Lung (tissue), 11 donors: ENCODE measurements at regions not wholly inside any gene's neighbourhood (a gene's known extent, or its start where the extent isn't known, plus 50 kb on each side); places are given as distances from the start of the nearest gene placed in this dataset.
A peak's percentile ranks its signal among the peaks of the same experiment; 100 is the strongest.

Experiments
- ATAC-seq: fragments of 200-7000 bp; cut with Tn5 transposase; one replicate; pipeline ENCODE4 v1.9.1; 2020; ENCODE audit warnings: moderate number of reproducible peaks; ENCODE audit not compliant: insufficient read depth, low FRiP score
- DNase-seq, 3 donors: peaks; one replicate each; pipeline ENCODE4 v3.0.0-alpha.2; 2013 to 2017
- H3K27ac ChIP-seq, 2 donors: one replicate each; pipeline ENCODE4 v1.5.1; 2013; ENCODE audit warnings: mild to moderate bottlenecking in 2 of 2, moderate library complexity in 2 of 2, control low read depth in 1 of 2, inconsistent platforms in 1 of 2, low read depth in 1 of 2, low read length in 1 of 2
- H3K27me3 ChIP-seq, 3 donors: one replicate each; pipeline ENCODE4 v1.5.1; 2013; ENCODE audit warnings: low read length in 2 of 3; ENCODE audit not compliant: control insufficient read depth in 3 of 3, insufficient read depth in 3 of 3
- H3K36me3 ChIP-seq, 4 donors: one replicate each; pipeline ENCODE4 v1.5.1; 2013; ENCODE audit warnings: low read length in 4 of 4, mild to moderate bottlenecking in 1 of 4, moderate library complexity in 1 of 4; ENCODE audit not compliant: control insufficient read depth in 4 of 4, insufficient read depth in 4 of 4
- H3K4me1 ChIP-seq, 5 donors: one replicate each; pipeline ENCODE4 v1.5.1; 2013; ENCODE audit warnings: low read length in 5 of 5, mild to moderate bottlenecking in 2 of 5, moderate library complexity in 1 of 5; ENCODE audit not compliant: control insufficient read depth in 5 of 5, insufficient read depth in 5 of 5
- H3K4me3 ChIP-seq: one replicate; pipeline ENCODE4 v1.5.1; 2013; ENCODE audit warnings: mild to moderate bottlenecking, control low read depth, moderate library complexity
- H3K9ac ChIP-seq, 2 donors: one replicate each; pipeline ENCODE4 v1.5.1; 2013; ENCODE audit warnings: low read length in 2 of 2, control low read depth in 1 of 2; ENCODE audit not compliant: insufficient read depth in 1 of 2
- H3K9me3 ChIP-seq, 4 donors: one replicate each; pipeline ENCODE4 v1.5.1; 2013; ENCODE audit warnings: low read length in 3 of 4, mild to moderate bottlenecking in 1 of 4, moderate library complexity in 1 of 4; ENCODE audit not compliant: control insufficient read depth in 4 of 4, insufficient read depth in 3 of 4
- CTCF ChIP-seq: IDR thresholded peaks from 2 replicates; pipeline ENCODE4 v1.5.1; 2012; ENCODE audit warnings: mild to moderate bottlenecking; ENCODE audit errors: control extremely low read depth, extremely low read depth
- WGBS, 2 donors: extraction: QIAGEN DNeasy Blood & Tissue Kit; methylation state at CpG; one replicate each; pipeline ENCODE4 v1.1.7; 2013; 5-methylcytosine and 5-hydroxymethylcytosine counted together
- donor health status: control.
- donor health status: control.
- donor health status: Bipolar disorder and iron deficiency.
- donor health status: healthy.
- donor health status: DM: yes; HTN: yes; CAD: no.

GRCh38 chr2:145692971-145693478 lies 1173.1 kb upstream of the ZEB2 start:
- H3K9me3 ChIP-seq: no peaks in the 10 kb centered on the region
- 35 to 52% methylated on average over 3 of the region's 3 CpGs for WGBS, 2 donors
- TF ChIP-seq CTCF: no peak
- H3K27me3 ChIP-seq: no peaks in the 10 kb centered on the region
- ATAC-seq (peak; percentile 84), DNase-seq (no peak)
- no peak overlapping the region for H3K9ac ChIP-seq
- no peak overlapping the region for H3K4me3 ChIP-seq
- H3K4me1 ChIP-seq: no peaks in the 10 kb centered on the region
- no peak overlapping the region for H3K27ac ChIP-seq
- no peaks in the 10 kb centered on the region for H3K36me3 ChIP-seq

DNA sequence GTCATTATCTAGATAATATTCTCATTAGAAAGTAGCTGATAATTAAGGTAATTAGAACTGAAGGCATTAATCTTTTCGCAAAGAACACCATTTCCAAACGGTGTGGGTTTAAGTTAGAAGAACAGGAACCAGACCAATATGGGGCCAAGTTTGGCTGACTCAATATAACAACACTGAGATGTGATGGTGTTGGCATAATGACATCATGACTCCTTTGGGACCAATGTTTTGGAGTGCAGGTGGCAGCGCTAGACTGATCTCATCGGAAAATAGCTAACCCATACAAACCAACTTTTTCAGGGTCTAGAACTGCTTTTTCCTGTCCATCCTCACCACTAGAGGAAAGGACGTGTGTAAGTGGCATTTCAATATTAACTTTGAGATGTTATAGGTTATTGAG lies 1171.7 kb upstream of the ZEB2 start:
- Histone ChIP-seq H3K9ac (no peak overlapping the region), H3K27ac (no peak overlapping the region), H3K4me1 (no peaks in the 10 kb centered on the region), H3K9me3 (no peaks in the 10 kb centered on the region), H3K36me3 (no peaks in the 10 kb centered on the region), H3K4me3 (no peak overlapping the region), H3K27me3 (no peaks in the 10 kb centered on the region)
- TF ChIP-seq CTCF: no peak
- WGBS, 2 donors: 90 to 91% methylated on average over 5 of the region's 5 CpGs
- ATAC-seq (no peak), DNase-seq (no peak)

DNA sequence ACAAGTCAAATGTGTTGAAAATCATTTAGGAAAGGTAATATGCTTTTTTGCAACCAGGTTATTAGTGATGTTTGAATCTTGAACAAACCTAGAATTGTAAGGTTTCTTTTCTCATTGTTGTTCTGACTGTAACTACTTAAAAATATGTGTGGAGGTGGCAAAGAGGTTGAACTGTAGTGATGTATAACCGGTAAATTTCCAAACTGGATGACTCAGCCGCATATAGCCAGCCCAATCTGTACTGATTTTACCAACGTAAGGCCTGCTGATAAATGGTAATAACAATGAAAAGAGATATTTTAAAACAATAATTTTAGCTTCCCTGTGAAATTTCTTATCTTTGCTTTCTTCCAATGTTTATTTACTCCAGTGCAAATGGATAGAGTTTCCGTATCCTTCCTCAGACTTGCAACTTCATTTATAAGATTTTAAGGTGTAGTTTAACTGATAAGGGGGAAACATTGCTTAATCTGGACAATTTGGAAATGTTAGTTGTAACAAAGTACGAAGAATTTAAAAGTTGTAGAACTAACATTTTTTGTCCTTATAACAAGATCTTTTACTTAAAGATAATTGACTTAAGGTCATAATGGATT lies 1170.4 kb upstream of the ZEB2 start:
- Histone ChIP-seq H3K9ac (no peak overlapping the region), H3K4me3 (no peak overlapping the region), H3K27me3 (no peaks in the 10 kb centered on the region), H3K9me3 (no peaks in the 10 kb centered on the region), H3K4me1 (no peaks in the 10 kb centered on the region), H3K36me3 (no peaks in the 10 kb centered on the region), H3K27ac (no peak overlapping the region)
- ATAC-seq (no peak), DNase-seq (no peak)
- 81 to 84% methylated on average over 5 of the region's 5 CpGs for WGBS, 2 donors
- no peak for TF ChIP-seq CTCF

GRCh38 chr2:145689277-145689676 lies 1169.4 kb upstream of the ZEB2 start:
- H3K36me3 ChIP-seq: no peaks in the 10 kb centered on the region
- no peaks in the 10 kb centered on the region for H3K9me3 ChIP-seq
- no peak overlapping the region for H3K4me3 ChIP-seq
- no peak overlapping the region for H3K9ac ChIP-seq
- H3K4me1 ChIP-seq: no peaks in the 10 kb centered on the region
- no peaks in the 10 kb centered on the region for H3K27me3 ChIP-seq
- no peak for DNase-seq
- H3K27ac ChIP-seq: no peak overlapping the region
- TF ChIP-seq CTCF: no peak
- 97 to 98% methylated on average over 2 of the region's 2 CpGs for WGBS, 2 donors
- no peak for ATAC-seq
